ENCODE measurements at regions not wholly inside any gene's neighbourhood (a gene's known extent, or its start where the extent isn't known, plus 50 kb on each side); places are given as distances from the start of the nearest gene placed in this dataset.

DNA sequence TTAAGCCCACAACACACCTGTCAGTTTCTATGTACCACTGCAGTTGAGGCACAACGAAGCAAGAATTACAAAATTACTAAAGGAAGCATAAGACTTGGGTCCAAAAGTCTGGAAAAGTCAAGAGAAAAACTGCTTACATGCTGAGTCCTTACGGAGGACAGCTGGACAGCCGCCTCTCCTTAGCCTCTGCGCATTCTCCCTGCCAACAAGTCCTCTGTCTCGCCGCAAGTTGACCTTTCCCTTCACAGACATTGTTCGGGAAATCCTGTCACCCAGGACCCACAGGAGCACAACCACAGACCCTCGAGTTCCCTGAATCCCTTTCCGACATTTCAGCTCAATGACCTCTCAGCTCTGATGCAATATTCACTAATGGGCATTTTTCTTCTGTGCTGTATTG is 525.4 kb upstream of the SALL3 start:
- Histone ChIP-seq H3K9me3 (ENCODE audit: control insufficient read depth, low read length) (no peaks in the 10 kb centered on the region), H3K4me1 (ENCODE audit: control insufficient read depth in 1 of 2, insufficient read depth in 2 of 2, low read length in 2 of 2) (no peaks in the 10 kb centered on the region), H3K36me3 (ENCODE audit: control insufficient read depth in 1 of 2, insufficient read depth in 2 of 2, low read length in 1 of 2) (no peaks in the 10 kb centered on the region), H3K27ac (ENCODE audit: low read depth in 1 of 2, low read length in 2 of 2) (no peak overlapping the region), H3K4me3 (ENCODE audit: low read length in 2 of 2) (no peak overlapping the region), H3K27me3 (ENCODE audit: control insufficient read depth in 1 of 2, insufficient read depth in 2 of 2, low read length in 1 of 2) (no peaks in the 10 kb centered on the region)
- ATAC-seq (ENCODE audit: low FRiP score) (no peak), DNase-seq (no peak)
- intact Hi-C loops (cut with DNase I), result no loop called here
- WGBS, 2 donors, result 73 to 77% methylated on average over 9 of the region's 9 CpGs

DNA sequence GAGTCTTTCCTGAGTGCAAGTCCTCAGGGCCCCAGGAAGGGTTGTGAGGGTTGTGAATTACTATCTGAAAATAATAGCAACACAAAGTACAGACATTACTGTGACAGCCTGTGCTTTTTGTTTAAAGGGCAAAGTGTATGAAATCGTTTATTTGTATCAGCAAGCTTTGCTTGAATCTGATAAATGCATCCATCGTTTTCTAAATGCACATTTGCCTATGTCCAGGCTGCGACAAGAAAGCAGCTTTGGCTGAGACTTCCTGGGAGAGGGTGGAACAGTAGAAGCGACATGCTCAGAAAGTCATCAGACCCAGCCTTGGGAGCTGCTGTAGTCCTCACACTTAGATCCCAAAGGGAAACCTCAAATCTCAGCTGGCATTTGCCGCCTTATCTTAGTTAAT is 524.2 kb upstream of the SALL3 start:
- H3K27me3 ChIP-seq (ENCODE audit: control insufficient read depth in 1 of 2, insufficient read depth in 2 of 2, low read length in 1 of 2), result peaks cover 0 to 2% of the 10 kb centered on the region in 2 donors
- no peak overlapping the region for H3K4me3 ChIP-seq (ENCODE audit: low read length in 2 of 2)
- no peaks in the 10 kb centered on the region for H3K36me3 ChIP-seq (ENCODE audit: control insufficient read depth in 1 of 2, insufficient read depth in 2 of 2, low read length in 1 of 2)
- H3K27ac ChIP-seq (ENCODE audit: low read depth in 1 of 2, low read length in 2 of 2), result no peak overlapping the region
- H3K4me1 ChIP-seq (ENCODE audit: control insufficient read depth in 1 of 2, insufficient read depth in 2 of 2, low read length in 2 of 2), result no peaks in the 10 kb centered on the region
- H3K9me3 ChIP-seq (ENCODE audit: control insufficient read depth, low read length), result no peaks in the 10 kb centered on the region
- intact Hi-C loops (cut with DNase I), result no loop called here
- ATAC-seq (ENCODE audit: low FRiP score) (no peak), DNase-seq (no peak)
- 62 to 77% methylated on average over 5 of the region's 5 CpGs for WGBS, 2 donors

DNA sequence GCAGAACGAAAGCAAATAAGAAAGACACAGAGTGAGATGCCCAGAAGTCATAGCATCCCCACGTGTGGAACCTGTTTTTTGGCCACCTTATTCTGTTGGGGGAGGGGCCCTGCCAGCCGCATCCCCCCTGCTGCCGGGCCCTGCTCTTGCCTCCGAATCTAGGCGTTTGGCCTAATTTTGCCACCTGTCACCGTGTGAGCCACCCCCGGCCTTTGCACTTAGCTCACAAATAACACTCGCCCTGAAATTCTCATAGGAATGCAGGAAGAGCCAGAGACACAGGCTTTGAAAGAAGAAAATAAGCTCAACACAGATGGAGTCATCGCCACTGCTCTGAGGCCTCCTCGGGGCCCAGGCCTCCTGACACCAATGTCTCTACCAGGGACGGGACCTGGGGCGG is 522.6 kb upstream of the SALL3 start:
- peaks cover 0 to 2% of the 10 kb centered on the region in 2 donors for H3K27me3 ChIP-seq (ENCODE audit: control insufficient read depth in 1 of 2, insufficient read depth in 2 of 2, low read length in 1 of 2)
- no peaks in the 10 kb centered on the region for H3K36me3 ChIP-seq (ENCODE audit: control insufficient read depth in 1 of 2, insufficient read depth in 2 of 2, low read length in 1 of 2)
- H3K4me3 ChIP-seq (ENCODE audit: low read length in 2 of 2), result no peak overlapping the region
- DNase-seq, result no peak
- ATAC-seq (ENCODE audit: low FRiP score), result no peak
- H3K9me3 ChIP-seq (ENCODE audit: control insufficient read depth, low read length), result no peaks in the 10 kb centered on the region
- no peaks in the 10 kb centered on the region for H3K4me1 ChIP-seq (ENCODE audit: control insufficient read depth in 1 of 2, insufficient read depth in 2 of 2, low read length in 2 of 2)
- intact Hi-C loops (cut with DNase I), result no loop called here
- no peak overlapping the region for H3K27ac ChIP-seq (ENCODE audit: low read depth in 1 of 2, low read length in 2 of 2)
- 49 to 70% methylated on average over 13 of the region's 13 CpGs for WGBS, 2 donors

DNA sequence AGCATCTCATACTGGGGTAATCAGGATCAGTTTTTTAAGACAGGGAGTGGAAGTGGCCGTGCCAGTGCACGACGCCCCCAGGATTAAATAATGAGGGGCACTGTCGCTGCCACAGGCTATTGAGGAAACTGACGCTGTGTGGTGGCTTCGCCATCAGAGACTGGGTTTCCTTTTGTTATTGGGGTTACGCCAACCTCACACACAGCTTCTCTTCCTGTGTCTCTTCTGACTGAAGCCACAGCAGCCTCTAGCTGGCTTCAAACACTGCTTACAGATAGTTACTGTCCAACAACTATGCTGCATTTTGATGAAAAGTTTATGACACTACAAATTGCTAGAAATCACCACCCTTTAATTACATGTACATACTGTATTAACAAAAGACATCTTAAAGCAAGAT is 521.9 kb upstream of the SALL3 start:
- no peak for DNase-seq
- no peaks in the 10 kb centered on the region for H3K4me1 ChIP-seq (ENCODE audit: control insufficient read depth in 1 of 2, insufficient read depth in 2 of 2, low read length in 2 of 2)
- ATAC-seq (ENCODE audit: low FRiP score), result no peak
- no peak overlapping the region for H3K4me3 ChIP-seq (ENCODE audit: low read length in 2 of 2)
- H3K9me3 ChIP-seq (ENCODE audit: control insufficient read depth, low read length), result no peaks in the 10 kb centered on the region
- intact Hi-C loops (cut with DNase I), result no loop called here
- H3K27ac ChIP-seq (ENCODE audit: low read depth in 1 of 2, low read length in 2 of 2), result no peak overlapping the region
- WGBS, 2 donors, result 85 to 91% methylated on average over 7 of the region's 7 CpGs
- no peaks in the 10 kb centered on the region for H3K36me3 ChIP-seq (ENCODE audit: control insufficient read depth in 1 of 2, insufficient read depth in 2 of 2, low read length in 1 of 2)
- peaks cover 0 to 2% of the 10 kb centered on the region in 2 donors for H3K27me3 ChIP-seq (ENCODE audit: control insufficient read depth in 1 of 2, insufficient read depth in 2 of 2, low read length in 1 of 2)

DNA sequence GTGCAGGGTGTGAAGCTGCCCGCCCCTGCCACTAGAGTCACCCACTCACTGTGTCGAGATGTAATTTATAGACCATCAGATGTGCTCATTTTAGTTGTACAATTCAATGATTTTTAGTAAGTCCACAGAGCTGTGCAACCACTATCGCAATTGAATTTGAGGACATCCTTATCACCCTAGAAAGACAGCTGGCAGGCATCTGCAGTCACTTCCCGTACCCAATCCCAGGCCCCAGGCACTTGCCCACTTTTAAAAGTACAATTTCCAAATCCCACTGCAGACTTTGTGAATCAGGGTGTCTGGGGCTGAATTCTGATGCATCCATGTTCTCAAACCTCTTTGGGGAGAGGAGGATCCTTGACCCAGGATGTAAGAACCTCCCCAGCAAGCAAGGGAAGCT is 521.3 kb upstream of the SALL3 start:
- DNase-seq, result no peak
- Histone ChIP-seq H3K27me3 (ENCODE audit: control insufficient read depth in 1 of 2, insufficient read depth in 2 of 2, low read length in 1 of 2) (peaks cover 0 to 2% of the 10 kb centered on the region in 2 donors), H3K4me3 (ENCODE audit: low read length in 2 of 2) (no peak overlapping the region), H3K4me1 (ENCODE audit: control insufficient read depth in 1 of 2, insufficient read depth in 2 of 2, low read length in 2 of 2) (no peaks in the 10 kb centered on the region), H3K36me3 (ENCODE audit: control insufficient read depth in 1 of 2, insufficient read depth in 2 of 2, low read length in 1 of 2) (no peaks in the 10 kb centered on the region), H3K9me3 (ENCODE audit: control insufficient read depth, low read length) (no peaks in the 10 kb centered on the region), H3K27ac (ENCODE audit: low read depth in 1 of 2, low read length in 2 of 2) (no peak overlapping the region)
- no peak for ATAC-seq (ENCODE audit: low FRiP score)
- intact Hi-C loops (cut with DNase I), result no loop called here
- WGBS, 2 donors, result 73 to 87% methylated on average over 4 of the region's 4 CpGs

DNA sequence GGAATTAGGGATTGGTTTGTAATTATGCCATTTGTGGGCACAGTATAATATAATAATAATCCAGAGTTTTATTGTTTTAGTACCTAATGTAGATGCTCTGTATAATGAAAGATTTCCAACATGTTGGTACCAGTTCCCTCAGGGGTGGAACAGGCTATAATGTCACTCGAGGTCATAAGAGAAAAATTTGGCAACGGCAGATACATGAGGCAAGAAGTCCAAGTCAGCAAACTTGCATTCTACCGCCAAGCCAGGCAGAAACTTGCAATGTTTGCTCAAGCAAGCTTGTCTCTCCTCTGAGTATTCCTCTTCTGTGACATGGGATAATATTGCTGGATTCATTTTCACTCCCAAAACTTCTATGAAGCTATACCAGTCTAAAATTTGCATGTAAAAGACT is 520.0 kb upstream of the SALL3 start:
- WGBS, 2 donors, result 10 to 13% methylated on average over 3 of the region's 3 CpGs
- peaks cover 0 to 2% of the 10 kb centered on the region in 2 donors for H3K27me3 ChIP-seq (ENCODE audit: control insufficient read depth in 1 of 2, insufficient read depth in 2 of 2, low read length in 1 of 2)
- intact Hi-C loops (cut with DNase I), result no loop called here
- no peaks in the 10 kb centered on the region for H3K4me1 ChIP-seq (ENCODE audit: control insufficient read depth in 1 of 2, insufficient read depth in 2 of 2, low read length in 2 of 2)
- H3K9me3 ChIP-seq (ENCODE audit: control insufficient read depth, low read length), result no peaks in the 10 kb centered on the region
- H3K4me3 ChIP-seq (ENCODE audit: low read length in 2 of 2), result no peak overlapping the region
- DNase-seq (no peak), ATAC-seq (ENCODE audit: low FRiP score) (no peak)
- H3K27ac ChIP-seq (ENCODE audit: low read depth in 1 of 2, low read length in 2 of 2), result no peak overlapping the region
- no peaks in the 10 kb centered on the region for H3K36me3 ChIP-seq (ENCODE audit: control insufficient read depth in 1 of 2, insufficient read depth in 2 of 2, low read length in 1 of 2)

DNA sequence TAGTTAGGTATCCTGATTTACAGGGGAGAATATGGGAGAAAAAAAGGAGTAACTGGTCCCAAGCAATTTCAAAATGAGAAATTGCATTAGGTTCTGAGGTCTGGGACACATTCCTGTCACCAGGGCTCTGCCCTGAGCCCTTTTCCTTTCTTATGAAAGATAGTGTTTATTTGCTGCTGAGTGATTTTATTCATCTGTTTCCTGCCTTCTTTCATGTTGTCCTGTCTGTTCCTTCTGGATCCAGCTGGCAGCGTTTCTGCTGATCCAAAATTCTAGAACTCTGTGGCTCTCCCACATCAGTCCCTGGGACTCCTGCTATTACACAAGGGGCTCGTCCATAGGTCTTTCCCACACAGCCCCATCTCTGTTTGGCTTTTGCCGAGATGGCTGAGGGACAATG is 519.1 kb upstream of the SALL3 start:
- intact Hi-C loops (cut with DNase I), result no loop called here
- no peaks in the 10 kb centered on the region for H3K9me3 ChIP-seq (ENCODE audit: control insufficient read depth, low read length)
- H3K27ac ChIP-seq (ENCODE audit: low read depth in 1 of 2, low read length in 2 of 2), result no peak overlapping the region
- no peak for DNase-seq
- WGBS, 2 donors, result 64 to 68% methylated on average over 3 of the region's 3 CpGs
- no peaks in the 10 kb centered on the region for H3K36me3 ChIP-seq (ENCODE audit: control insufficient read depth in 1 of 2, insufficient read depth in 2 of 2, low read length in 1 of 2)
- H3K27me3 ChIP-seq (ENCODE audit: control insufficient read depth in 1 of 2, insufficient read depth in 2 of 2, low read length in 1 of 2), result peaks cover 0 to 2% of the 10 kb centered on the region in 2 donors
- no peaks in the 10 kb centered on the region for H3K4me1 ChIP-seq (ENCODE audit: control insufficient read depth in 1 of 2, insufficient read depth in 2 of 2, low read length in 2 of 2)
- no peak overlapping the region for H3K4me3 ChIP-seq (ENCODE audit: low read length in 2 of 2)
- no peak for ATAC-seq (ENCODE audit: low FRiP score)

DNA sequence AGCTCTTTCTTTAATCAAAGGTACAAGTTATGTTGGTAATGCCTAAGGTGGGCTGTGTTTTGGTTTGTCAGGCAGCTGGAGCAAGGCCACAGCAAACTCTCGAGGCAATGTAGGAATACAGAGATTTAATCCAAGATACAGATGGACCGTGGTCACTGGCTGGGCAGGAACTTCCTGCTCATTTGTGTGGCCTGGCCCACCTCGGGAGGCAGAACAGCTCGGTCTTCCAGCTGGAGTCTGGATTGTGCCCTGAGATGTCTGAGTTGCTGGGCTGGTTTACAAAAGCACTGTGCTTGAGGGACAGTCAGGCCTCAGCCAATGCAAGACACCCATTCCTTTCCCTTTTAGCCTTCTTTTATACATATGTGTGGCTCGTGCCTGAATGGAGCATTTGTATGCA is 506.1 kb upstream of the SALL3 start:
- WGBS, 2 donors, result 45 to 52% methylated on average over 5 of the region's 5 CpGs
- no peaks in the 10 kb centered on the region for H3K9me3 ChIP-seq (ENCODE audit: control insufficient read depth, low read length)
- ATAC-seq (ENCODE audit: low FRiP score) (no peak), DNase-seq (no peak)
- no peak overlapping the region for H3K27ac ChIP-seq (ENCODE audit: low read depth in 1 of 2, low read length in 2 of 2)
- H3K36me3 ChIP-seq (ENCODE audit: control insufficient read depth in 1 of 2, insufficient read depth in 2 of 2, low read length in 1 of 2), result no peaks in the 10 kb centered on the region
- no peak overlapping the region for H3K4me3 ChIP-seq (ENCODE audit: low read length in 2 of 2)
- H3K4me1 ChIP-seq (ENCODE audit: control insufficient read depth in 1 of 2, insufficient read depth in 2 of 2, low read length in 2 of 2), result no peaks in the 10 kb centered on the region
- H3K27me3 ChIP-seq (ENCODE audit: control insufficient read depth in 1 of 2, insufficient read depth in 2 of 2, low read length in 1 of 2), result no peaks in the 10 kb centered on the region
- intact Hi-C loops (cut with DNase I), result loop anchor here in 1 of 2 donors (10.0 kb wide), 1 partner anchor 61 kb away; no protein-coding TSS in a partner anchor

DNA sequence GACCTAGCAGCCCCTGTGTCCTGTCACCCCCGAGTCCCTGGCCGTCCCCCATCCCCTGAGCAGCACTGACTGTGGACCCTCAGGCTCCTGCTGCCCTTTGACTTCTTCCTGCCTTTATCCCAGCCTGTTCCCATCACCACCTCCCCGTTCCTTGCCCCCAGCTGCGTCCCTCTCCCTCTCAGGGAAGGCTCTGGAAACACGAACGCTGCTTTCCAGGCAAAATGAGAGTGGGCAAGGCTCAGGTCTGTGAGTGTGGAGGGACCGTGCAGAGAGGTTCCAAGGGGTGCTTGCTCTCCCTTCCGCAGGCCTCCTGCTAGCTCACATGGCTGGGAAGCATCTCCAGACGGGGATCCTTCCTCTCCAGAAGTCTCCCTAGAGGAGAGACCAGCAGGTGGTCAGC is 501.8 kb upstream of the SALL3 start:
- H3K27ac ChIP-seq (ENCODE audit: low read depth in 1 of 2, low read length in 2 of 2), result no peak overlapping the region
- no peaks in the 10 kb centered on the region for H3K36me3 ChIP-seq (ENCODE audit: control insufficient read depth in 1 of 2, insufficient read depth in 2 of 2, low read length in 1 of 2)
- H3K4me3 ChIP-seq (ENCODE audit: low read length in 2 of 2), result no peak overlapping the region
- no peak for ATAC-seq (ENCODE audit: low FRiP score)
- intact Hi-C loops (cut with DNase I), result loop anchor here in 1 of 2 donors (10.0 kb wide), 1 partner anchor 57 kb away; no protein-coding TSS in a partner anchor
- H3K4me1 ChIP-seq (ENCODE audit: control insufficient read depth in 1 of 2, insufficient read depth in 2 of 2, low read length in 2 of 2), result no peaks in the 10 kb centered on the region
- no peak for DNase-seq
- H3K27me3 ChIP-seq (ENCODE audit: control insufficient read depth in 1 of 2, insufficient read depth in 2 of 2, low read length in 1 of 2), result no peaks in the 10 kb centered on the region
- no peaks in the 10 kb centered on the region for H3K9me3 ChIP-seq (ENCODE audit: control insufficient read depth, low read length)
- WGBS, 2 donors, result 54 to 62% methylated on average over 9 of the region's 9 CpGs

All from aorta (tissue), 5 donors.